Stomach smooth muscle (tissue), 2 donors: ENCODE measurements at regions not wholly inside any gene's neighbourhood (a gene's known extent, or its start where the extent isn't known, plus 50 kb on each side); places are given as distances from the start of the nearest gene placed in this dataset.

ENCODE experiments used
- H3K27ac ChIP-seq: one replicate; pipeline ENCODE4 v1.7.0; 2013; ENCODE audit warnings: mild to moderate bottlenecking, low read length, inconsistent platforms
- H3K27me3 ChIP-seq, 2 donors: one replicate each; pipeline ENCODE4 v1.7.0; 2013; ENCODE audit warnings: low read length in 2 of 2; ENCODE audit not compliant: insufficient read depth in 2 of 2, control insufficient read depth in 1 of 2
- H3K36me3 ChIP-seq, 2 donors: one replicate each; pipeline ENCODE4 v1.7.0; 2013; ENCODE audit warnings: low read length in 2 of 2; ENCODE audit not compliant: control insufficient read depth in 2 of 2, insufficient read depth in 2 of 2
- H3K4me1 ChIP-seq: one replicate; pipeline ENCODE4 v1.7.0; 2013; ENCODE audit warnings: low read length; ENCODE audit not compliant: control insufficient read depth, insufficient read depth
- H3K4me3 ChIP-seq, 2 donors: one replicate each; pipeline ENCODE4 v1.7.0; 2013; ENCODE audit warnings: low read length in 2 of 2
- H3K9ac ChIP-seq, 2 donors: one replicate each; pipeline ENCODE4 v1.7.0; 2013; ENCODE audit warnings: low read length in 2 of 2, mild to moderate bottlenecking in 1 of 2
- H3K9me3 ChIP-seq, 2 donors: one replicate each; pipeline ENCODE4 v1.7.0; 2013; ENCODE audit warnings: low read length in 2 of 2; ENCODE audit not compliant: control insufficient read depth in 2 of 2
- donor health status: healthy.
- donor health status: Pancreatic carcinoma.

GRCh38 chr16:80433623-80434022 is 107.2 kb upstream of the DYNLRB2 start:
- Histone ChIP-seq H3K9me3 (no peaks in the 10 kb centered on the region), H3K27me3 (no peaks in the 10 kb centered on the region), H3K36me3 (no peaks in the 10 kb centered on the region), H3K4me3 (no peak overlapping the region), H3K4me1 (no peaks in the 10 kb centered on the region), H3K27ac (no peak overlapping the region), H3K9ac (no peak overlapping the region)

GRCh38 chr16:80427795-80428194 is 113.0 kb upstream of the DYNLRB2 start:
- Histone ChIP-seq H3K27ac (no peak overlapping the region), H3K36me3 (no peaks in the 10 kb centered on the region), H3K4me3 (no peak overlapping the region), H3K9ac (no peak overlapping the region), H3K9me3 (no peaks in the 10 kb centered on the region), H3K4me1 (no peaks in the 10 kb centered on the region), H3K27me3 (no peaks in the 10 kb centered on the region)

GRCh38 chr16:80418517-80419355 is 122.1 kb upstream of the DYNLRB2 start:
- Histone ChIP-seq H3K9ac (no peak overlapping the region), H3K4me3 (no peak overlapping the region), H3K27me3 (no peaks in the 10 kb centered on the region), H3K4me1 (no peaks in the 10 kb centered on the region), H3K27ac (no peak overlapping the region), H3K36me3 (no peaks in the 10 kb centered on the region), H3K9me3 (no peaks in the 10 kb centered on the region)

GRCh38 chr16:80417706-80418271 is 123.0 kb upstream of the DYNLRB2 start:
- no peak overlapping the region for H3K4me3 ChIP-seq
- no peaks in the 10 kb centered on the region for H3K27me3 ChIP-seq
- H3K27ac ChIP-seq, result no peak overlapping the region

GRCh38 chr16:80408014-80408413 is 132.8 kb upstream of the DYNLRB2 start:
- H3K4me1 ChIP-seq, result no peaks in the 10 kb centered on the region
- no peaks in the 10 kb centered on the region for H3K36me3 ChIP-seq
- peaks cover 0 to 3% of the 10 kb centered on the region in 2 donors for H3K9me3 ChIP-seq
- H3K9ac ChIP-seq, result no peak overlapping the region
- H3K27me3 ChIP-seq, result peaks cover 0 to 2% of the 10 kb centered on the region in 2 donors
- no peak overlapping the region for H3K27ac ChIP-seq
- no peak overlapping the region for H3K4me3 ChIP-seq

More at GRCh38 chr16:80417706-80418271, 123.0 kb upstream of the DYNLRB2 start:
- Histone ChIP-seq H3K9me3 (no peaks in the 10 kb centered on the region), H3K9ac (no peak overlapping the region), H3K4me1 (no peaks in the 10 kb centered on the region), H3K36me3 (no peaks in the 10 kb centered on the region)

- Histone ChIP-seq H3K4me3 (no peak overlapping the region), H3K27me3 (peaks cover 0 to 2% of the 10 kb centered on the region in 2 donors), H3K9ac (no peak overlapping the region), H3K9me3 (peaks cover 0 to 3% of the 10 kb centered on the region in 2 donors), H3K27ac (no peak overlapping the region), H3K4me1 (no peaks in the 10 kb centered on the region), H3K36me3 (no peaks in the 10 kb centered on the region)
Observed at GRCh38 chr16:80407265-80407987, 133.4 kb upstream of the DYNLRB2 start.

- Histone ChIP-seq H3K36me3 (no peaks in the 10 kb centered on the region), H3K4me3 (no peak overlapping the region), H3K27me3 (peaks cover 0 to 2% of the 10 kb centered on the region in 2 donors), H3K9ac (no peak overlapping the region), H3K4me1 (no peaks in the 10 kb centered on the region), H3K27ac (no peak overlapping the region), H3K9me3 (peaks cover 0 to 3% of the 10 kb centered on the region in 2 donors)
Observed at GRCh38 chr16:80404847-80405246, 135.9 kb upstream of the DYNLRB2 start.

GRCh38 chr16:80403894-80404293 is 136.9 kb upstream of the DYNLRB2 start:
- no peak overlapping the region for H3K4me3 ChIP-seq
- H3K9me3 ChIP-seq, result peaks cover 0 to 3% of the 10 kb centered on the region in 2 donors
- H3K9ac ChIP-seq, result no peak overlapping the region
- no peak overlapping the region for H3K27ac ChIP-seq
- H3K27me3 ChIP-seq, result peaks cover 0 to 2% of the 10 kb centered on the region in 2 donors
- H3K4me1 ChIP-seq, result no peaks in the 10 kb centered on the region
- no peaks in the 10 kb centered on the region for H3K36me3 ChIP-seq

- Histone ChIP-seq H3K4me3 (no peak overlapping the region), H3K27ac (no peak overlapping the region), H3K27me3 (peaks cover 0 to 2% of the 10 kb centered on the region in 2 donors), H3K9me3 (peaks cover 2 to 3% of the 10 kb centered on the region in 2 donors), H3K36me3 (no peaks in the 10 kb centered on the region), H3K9ac (no peak overlapping the region), H3K4me1 (no peaks in the 10 kb centered on the region)
Observed at GRCh38 chr16:80390871-80391489, 149.8 kb upstream of the DYNLRB2 start.

GRCh38 chr16:80390046-80390445 is 150.7 kb upstream of the DYNLRB2 start:
- Histone ChIP-seq H3K9me3 (peaks cover 0 to 2% of the 10 kb centered on the region in 2 donors), H3K4me1 (no peaks in the 10 kb centered on the region), H3K4me3 (no peak overlapping the region), H3K9ac (no peak overlapping the region), H3K27ac (no peak overlapping the region), H3K36me3 (no peaks in the 10 kb centered on the region), H3K27me3 (peaks cover 0 to 2% of the 10 kb centered on the region in 2 donors)
